ENCODE measurements at regions not wholly inside any gene's neighbourhood (a gene's known extent, or its start where the extent isn't known, plus 50 kb on each side); places are given as distances from the start of the nearest gene placed in this dataset.

DNA sequence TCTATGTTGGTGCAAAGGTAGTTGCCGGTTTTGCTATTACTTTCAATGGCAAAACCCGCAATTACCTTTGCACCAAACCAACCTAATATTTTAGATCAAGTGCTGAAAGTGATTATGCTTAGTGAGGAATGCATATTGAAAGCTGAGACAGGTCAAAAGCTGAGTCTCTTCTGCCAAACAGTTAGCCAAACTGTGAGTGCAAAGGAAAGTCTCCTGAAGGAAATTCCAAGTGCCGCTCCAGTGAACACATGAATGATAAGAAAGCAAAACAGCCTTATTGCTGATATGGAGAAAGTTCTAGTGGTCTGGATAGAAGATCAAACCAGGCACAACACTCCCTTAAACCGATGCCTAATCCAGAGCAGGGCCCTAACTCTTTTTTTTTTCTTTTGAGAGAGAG lies 83.1 kb upstream of the ERRFI1 start:
- TF ChIP-seq, protein P1, sequence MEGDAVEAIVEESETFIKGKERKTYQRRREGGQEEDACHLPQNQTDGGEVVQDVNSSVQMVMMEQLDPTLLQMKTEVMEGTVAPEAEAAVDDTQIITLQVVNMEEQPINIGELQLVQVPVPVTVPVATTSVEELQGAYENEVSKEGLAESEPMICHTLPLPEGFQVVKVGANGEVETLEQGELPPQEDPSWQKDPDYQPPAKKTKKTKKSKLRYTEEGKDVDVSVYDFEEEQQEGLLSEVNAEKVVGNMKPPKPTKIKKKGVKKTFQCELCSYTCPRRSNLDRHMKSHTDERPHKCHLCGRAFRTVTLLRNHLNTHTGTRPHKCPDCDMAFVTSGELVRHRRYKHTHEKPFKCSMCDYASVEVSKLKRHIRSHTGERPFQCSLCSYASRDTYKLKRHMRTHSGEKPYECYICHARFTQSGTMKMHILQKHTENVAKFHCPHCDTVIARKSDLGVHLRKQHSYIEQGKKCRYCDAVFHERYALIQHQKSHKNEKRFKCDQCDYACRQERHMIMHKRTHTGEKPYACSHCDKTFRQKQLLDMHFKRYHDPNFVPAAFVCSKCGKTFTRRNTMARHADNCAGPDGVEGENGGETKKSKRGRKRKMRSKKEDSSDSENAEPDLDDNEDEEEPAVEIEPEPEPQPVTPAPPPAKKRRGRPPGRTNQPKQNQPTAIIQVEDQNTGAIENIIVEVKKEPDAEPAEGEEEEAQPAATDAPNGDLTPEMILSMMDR (IDR thresholded peaks at IDR 0.05) = no peak
- no peak for TF ChIP-seq POLR2A (IDR thresholded peaks at IDR 0.05)
